Esophagus squamous epithelium (tissue), 5 donors: ENCODE measurements at regions not wholly inside any gene's neighbourhood (a gene's known extent, or its start where the extent isn't known, plus 50 kb on each side); places are given as distances from the start of the nearest gene placed in this dataset.

Experiments used
- DNase-seq: peaks from one replicate; lab custom pipeline; 2025; lab: John Stamatoyannopoulos, UW
- H3K27ac ChIP-seq, 4 donors: fragments of 200-600 bp; sonication (generic); one replicate each; pipeline ENCODE4 v1.5.1; 2016 to 2019; ENCODE audit warnings: mild to moderate bottlenecking in 1 of 4
- H3K27me3 ChIP-seq, 4 donors: fragments of 200-600 bp; sonication (generic); 1 replicate in 3 of 4; 2 replicates in 1 of 4; pipeline versions ENCODE4 v1.5.1 to v1.6.0; 2017 to 2021; ENCODE audit warnings: antibody characterized with exemption in 1 of 4
- H3K36me3 ChIP-seq, 3 donors: fragments of 200-600 bp; sonication (generic); one replicate each; pipeline ENCODE4 v1.5.1; 2016 to 2019
- H3K4me1 ChIP-seq, 3 donors: fragments of 200-600 bp; sonication (generic); one replicate each; pipeline ENCODE4 v1.5.1; 2017 to 2019
- H3K4me3 ChIP-seq, 4 donors: fragments of 200-600 bp; sonication (generic); 1 replicate in 3 of 4; 2 replicates in 1 of 4; pipeline ENCODE4 v1.5.1; 2016 to 2019; ENCODE audit warnings: mild to moderate bottlenecking in 2 of 4, moderate library complexity in 1 of 4
- H3K9me3 ChIP-seq, 3 donors: fragments of 200-600 bp; sonication (generic); one replicate each; pipeline ENCODE4 v1.5.1; 2016 to 2019
- CTCF ChIP-seq, 6 experiments: fragments of 450-650 bp in 4 of 6; fragments of 200-600 bp in 2 of 6; sonication (generic) in 2 of 6; IDR thresholded peaks; one replicate each; pipeline ENCODE4 v1.5.1; 2016 to 2019; ENCODE audit warnings: antibody characterized with exemption in 6 of 6, mild to moderate bottlenecking in 4 of 6, moderate library complexity in 4 of 6
- POLR2A ChIP-seq, 4 donors: fragments of 450-650 bp; IDR thresholded peaks; one replicate each; pipeline ENCODE4 v1.6.1; 2017; ENCODE audit warnings: antibody characterized with exemption in 4 of 4, mild to moderate bottlenecking in 4 of 4, moderate library complexity in 3 of 4
- WGBS, 2 donors: methylation state at CpG; one replicate each; pipeline ENCODE4 v1.1.5; 2018; 5-methylcytosine and 5-hydroxymethylcytosine counted together
- intact Hi-C: fragments of 100-400 bp; cut with DNase I; formaldehyde crosslinking; loops from one replicate; pipeline ENCODE4 v1.15.0; 2022
- donor health status: DM: yes; HTN: yes; CAD: no.

GRCh38 chr3:186414735-186415419 is 52.8 kb upstream of the DGKG start:
- DNase-seq: no peak
- Histone ChIP-seq H3K27ac (peak overlapping the region; percentile 48 to 83 (median 80)), H3K9me3 (no peaks in the 10 kb centered on the region), H3K27me3 (peaks cover 0 to 52% (median 0%) of the 10 kb centered on the region in 4 donors), H3K4me3 (no peak overlapping the region), H3K4me1 (peaks cover 13 to 41% (median 20%) of the 10 kb centered on the region in 3 donors), H3K36me3 (no peaks in the 10 kb centered on the region)
- intact Hi-C loops: no loop called here
- TF ChIP-seq CTCF (IDR thresholded peaks at IDR 0.05): no peak
- no peak for TF ChIP-seq POLR2A (IDR thresholded peaks at IDR 0.05)
- 21 to 44% methylated on average over 3 to 4 of the region's 4 CpGs for WGBS, 2 donors

- Histone ChIP-seq H3K4me3 (peak overlapping the region in 3 of 4 donors; percentile 31 to 56 (median 31)), H3K36me3 (no peaks in the 10 kb centered on the region), H3K27ac (peak overlapping the region; percentile 48 to 83 (median 80)), H3K9me3 (no peaks in the 10 kb centered on the region), H3K4me1 (peaks cover 13 to 41% (median 20%) of the 10 kb centered on the region in 3 donors), H3K27me3 (peaks cover 0 to 58% (median 0%) of the 10 kb centered on the region in 4 donors)
- TF ChIP-seq POLR2A (IDR thresholded peaks at IDR 0.05) (no peak), CTCF (IDR thresholded peaks at IDR 0.05) (no peak)
- DNase-seq: no peak
- 9 to 12% methylated on average over 14 to 18 of the region's 22 CpGs for WGBS, 2 donors
- intact Hi-C loops: no loop called here
These were observed 51.8 kb upstream of the DGKG start for GRCh38 chr3:186413615-186414415.

- 45 to 51% methylated on average over 2 to 3 of the region's 3 CpGs for WGBS, 2 donors
- no peaks in the 10 kb centered on the region for H3K36me3 ChIP-seq
- H3K9me3 ChIP-seq: no peaks in the 10 kb centered on the region
- intact Hi-C loops: no loop called here
- H3K4me3 ChIP-seq: no peak overlapping the region
- no peak for TF ChIP-seq CTCF (IDR thresholded peaks at IDR 0.05)
- no peak for TF ChIP-seq POLR2A (IDR thresholded peaks at IDR 0.05)
- peak overlapping the region in 1 of 4 donors; percentile 20 for H3K27ac ChIP-seq
- H3K4me1 ChIP-seq: peaks cover 13 to 48% (median 20%) of the 10 kb centered on the region in 3 donors
- peaks cover 0 to 50% (median 0%) of the 10 kb centered on the region in 4 donors for H3K27me3 ChIP-seq
- DNase-seq: no peak
These were observed 50.0 kb upstream of the DGKG start for GRCh38 chr3:186411994-186412393.
